GM12878 (cell line): ENCODE measurements at regions not wholly inside any gene's neighbourhood (a gene's known extent, or its start where the extent isn't known, plus 50 kb on each side); places are given as distances from the start of the nearest gene placed in this dataset.

Source experiments
- ATAC-seq: fragments of 200-7000 bp; cut with Tn5 transposase; 3 replicates; pipeline ENCODE4 v1.9.1; 2020; ENCODE audit warnings: mild to moderate bottlenecking, moderate library complexity
- BruUV-seq: library from RNA; stranded (reverse); fragments of 400-500 nt; replicated peaks from 2 replicates; lab custom pipeline; 2021; lab: Mats Ljungman, UMichigan
- CTCF ChIA-PET: fragments of 300-600 bp; sonication (Branson Sonifier 250); formaldehyde crosslinking; extraction: SDS; loops from one replicate; lab custom pipeline; 2021; ENCODE audit warnings: inconsistent platforms; lab: Yijun Ruan, JAX
- POLR2A ChIA-PET: fragments of 350-600 bp; formaldehyde crosslinking; extraction: SDS; loops from one replicate; lab custom pipeline; 2021; ENCODE audit warnings: inconsistent platforms; lab: Charles Lee
- RAD21 ChIA-PET: fragments of 300-600 bp; sonication (Branson Sonifier 250); formaldehyde crosslinking; loops from one replicate; lab custom pipeline; 2023; ENCODE audit warnings: antibody characterized with exemption; ENCODE audit not compliant: unreplicated experiment; lab: Charles Lee
- SMC1A ChIA-PET: fragments of 300-600 bp; sonication (Branson Sonifier 250); formaldehyde crosslinking; loops from one replicate; lab custom pipeline; 2023; ENCODE audit not compliant: unreplicated experiment, uncharacterized antibody; lab: Charles Lee
- DNase-seq: peaks from one replicate; pipeline ENCODE4 v3.0.0-alpha.2; 2011; ENCODE audit warnings: low read depth, low spot score
- FAIRE-seq: peaks from 3 replicates; lab custom pipeline; 2011; peaks lifted over from hg19 to GRCh38; lab: Jason Lieb, UNC
- H2AFZ ChIP-seq: 2 replicates; pipeline ENCODE4 v1.6.0; 2011; ENCODE audit warnings: low read depth, low read length, control low read depth; ENCODE audit not compliant: control insufficient read depth
- H3K27ac ChIP-seq: 2 replicates; pipeline ENCODE4 v1.5.1; 2011; ENCODE audit warnings: control low read depth; ENCODE audit not compliant: control insufficient read depth, insufficient read depth
- H3K27me3 ChIP-seq, 2 experiments: replicated peaks in 1 of 2; 2 replicates each; pipeline versions ENCODE4 v1.6.0 to v1.6.1; 2011; ENCODE audit warnings: low read length in 1 of 2; ENCODE audit not compliant: control insufficient read depth in 2 of 2, insufficient read depth in 2 of 2
- H3K36me3 ChIP-seq, 2 experiments: 2 replicates each; pipeline ENCODE4 v1.5.1; 2011; ENCODE audit warnings: low read length in 1 of 2; ENCODE audit not compliant: control insufficient read depth in 2 of 2, insufficient read depth in 2 of 2
- H3K4me1 ChIP-seq: 2 replicates; pipeline ENCODE4 v1.6.1; 2011; ENCODE audit warnings: mild to moderate bottlenecking, low read length, moderate library complexity, mixed read lengths; ENCODE audit not compliant: control insufficient read depth, insufficient read depth
- H3K4me2 ChIP-seq: 2 replicates; pipeline ENCODE4 v1.6.0; 2011; ENCODE audit warnings: control low read depth; ENCODE audit not compliant: control insufficient read depth, insufficient read depth
- H3K4me3 ChIP-seq: fragments of 200-600 bp; sonication (generic); 2 replicates; pipeline ENCODE4 v1.5.1; 2016
- H3K79me2 ChIP-seq: 2 replicates; pipeline ENCODE4 v1.6.0; 2011; ENCODE audit warnings: low read length; ENCODE audit not compliant: control insufficient read depth, insufficient read depth
- H3K9ac ChIP-seq: 2 replicates; pipeline ENCODE4 v1.8.0; 2011; ENCODE audit warnings: low read length, control low read depth, mixed read lengths; ENCODE audit not compliant: control insufficient read depth, insufficient read depth
- H3K9me3 ChIP-seq: replicated peaks from 3 replicates; pipeline ENCODE4 v1.5.1; 2011; ENCODE audit warnings: mild to moderate bottlenecking, low read length; ENCODE audit not compliant: control insufficient read depth, insufficient read depth
- H4K20me1 ChIP-seq: 2 replicates; pipeline ENCODE4 v1.6.0; 2011; ENCODE audit not compliant: control insufficient read depth, insufficient read depth
- ATF2 ChIP-seq: IDR thresholded peaks from 2 replicates; pipeline ENCODE4 v1.6.1; 2012; ENCODE audit warnings: low read length, inconsistent platforms
- ESRRA ChIP-seq: IDR thresholded peaks from 2 replicates; pipeline ENCODE4 v1.6.1; 2012; ENCODE audit warnings: mild to moderate bottlenecking, low read length, improper control_type of control experiment
- FOS ChIP-seq: IDR thresholded peaks from 3 replicates; pipeline ENCODE4 v1.6.1; 2011; ENCODE audit warnings: borderline replicate concordance; ENCODE audit not compliant: insufficient read length; ENCODE audit errors: extremely low read depth
- IKZF1 ChIP-seq: fragments of 450-650 bp; conservative IDR thresholded peaks from 2 replicates; pipeline ENCODE4 v1.6.1; 2017; ENCODE audit warnings: antibody characterized with exemption, mild to moderate bottlenecking
- JUNB ChIP-seq: IDR thresholded peaks from 2 replicates; pipeline ENCODE4 v1.6.1; 2016; ENCODE audit warnings: antibody characterized with exemption, mild to moderate bottlenecking
- NFIC ChIP-seq: IDR thresholded peaks from 2 replicates; pipeline ENCODE4 v1.6.1; 2012; ENCODE audit warnings: low read depth, mild to moderate bottlenecking, inconsistent platforms, low read length, moderate library complexity
- POLR2A ChIP-seq: IDR thresholded peaks from 2 replicates; pipeline ENCODE4 v1.6.1; 2011; ENCODE audit warnings: low read depth, mild to moderate bottlenecking, low read length
- POU2F2 ChIP-seq: IDR thresholded peaks from 3 replicates; pipeline ENCODE4 v1.6.1; 2011; ENCODE audit warnings: low read depth, mild to moderate bottlenecking, low read length, borderline replicate concordance
- SKIL ChIP-seq: fragments of 450-650 bp; IDR thresholded peaks from 2 replicates; pipeline ENCODE4 v1.6.1; 2017; ENCODE audit warnings: mild to moderate bottlenecking, low read depth, inconsistent platforms; ENCODE audit not compliant: poor library complexity, severe bottlenecking
- SMC3 ChIP-seq: IDR thresholded peaks from 2 replicates; pipeline ENCODE4 v1.6.1; 2011; ENCODE audit warnings: low read length, improper control_type of control experiment, borderline replicate concordance
- SPI1 ChIP-seq: IDR thresholded peaks from 2 replicates; pipeline ENCODE4 v1.6.1; 2011; ENCODE audit warnings: low read depth, mild to moderate bottlenecking, low read length, moderate library complexity, borderline replicate concordance; ENCODE audit not compliant: insufficient read depth
- SRF ChIP-seq, 2 experiments: IDR thresholded peaks; 2 replicates each; pipeline ENCODE4 v1.6.1; 2011; ENCODE audit warnings: low read depth in 2 of 2, low read length in 2 of 2, mild to moderate bottlenecking in 1 of 2, moderate library complexity in 1 of 2
- TCF3 ChIP-seq: IDR thresholded peaks from 2 replicates; pipeline ENCODE4 v1.6.1; 2012; ENCODE audit warnings: low read depth, mild to moderate bottlenecking, low read length, borderline replicate concordance; ENCODE audit not compliant: insufficient read depth
- WRNIP1 ChIP-seq: IDR thresholded peaks from 2 replicates; pipeline ENCODE4 v1.6.1; 2011; ENCODE audit warnings: low read depth, low read length, improper control_type of control experiment, borderline replicate concordance
- ZNF24 ChIP-seq: fragments of 450-650 bp; IDR thresholded peaks from 2 replicates; pipeline ENCODE4 v1.6.1; 2017; ENCODE audit warnings: antibody characterized with exemption, mild to moderate bottlenecking
- WGBS: methylation state at CpG from one replicate; pipeline ENCODE4 v1.1.6; 2016; ENCODE audit warnings: low lambda C conversion rate; ENCODE audit not compliant: insufficient replicate concordance, insufficient coverage; ENCODE audit errors: missing lambda C conversion rate; 5-methylcytosine and 5-hydroxymethylcytosine counted together
- in situ Hi-C: fragments of 300-500 bp; cut with MboI; formaldehyde crosslinking; loops from 9 replicates; pipeline ENCODE4 v1.14.3; 2018; ENCODE audit warnings: mixed read lengths
- intact Hi-C: fragments of 100-400 bp; cut with micrococcal nuclease; formaldehyde crosslinking; loops from one replicate; pipeline ENCODE4 v1.14.2; 2022; ENCODE audit not compliant: unreplicated experiment
- TF ChIP-seq, protein P1 (sequence below): fragments of 450-650 bp; IDR thresholded peaks from 2 replicates; pipeline ENCODE4 v1.6.1; 2016; ENCODE audit warnings: mild to moderate bottlenecking

- Histone ChIP-seq H3K27me3 (no peaks in the 10 kb centered on the region; a peak in 2 of 4 replicates), H4K20me1 (no peaks in the 10 kb centered on the region), H3K9me3 (no peaks in the 10 kb centered on the region), H3K36me3 (no peaks in the 10 kb centered on the region), H3K4me2 (no peak overlapping the region), H3K4me1 (no peaks in the 10 kb centered on the region), H3K9ac (no peak overlapping the region), H3K4me3 (no peak overlapping the region), H3K79me2 (no peaks in the 10 kb centered on the region), H2AFZ (no peak overlapping the region), H3K27ac (no peak overlapping the region)
- TF ChIP-seq SPI1 (no peak), IKZF1 (no peak), ZNF24 (no peak), ATF2 (no peak), SRF (IDR thresholded peaks at IDR 0.05; ENCODE audit: low read depth in 2 of 2, low read length in 2 of 2) (no peak), ESRRA (no peak), TCF3 (no peak), POLR2A (no peak), SMC3 (no peak), WRNIP1 (no peak), SKIL (no peak), JUNB (no peak), FOS (no peak), POU2F2 (no peak), NFIC (no peak)
- TF ChIP-seq, protein P1, sequence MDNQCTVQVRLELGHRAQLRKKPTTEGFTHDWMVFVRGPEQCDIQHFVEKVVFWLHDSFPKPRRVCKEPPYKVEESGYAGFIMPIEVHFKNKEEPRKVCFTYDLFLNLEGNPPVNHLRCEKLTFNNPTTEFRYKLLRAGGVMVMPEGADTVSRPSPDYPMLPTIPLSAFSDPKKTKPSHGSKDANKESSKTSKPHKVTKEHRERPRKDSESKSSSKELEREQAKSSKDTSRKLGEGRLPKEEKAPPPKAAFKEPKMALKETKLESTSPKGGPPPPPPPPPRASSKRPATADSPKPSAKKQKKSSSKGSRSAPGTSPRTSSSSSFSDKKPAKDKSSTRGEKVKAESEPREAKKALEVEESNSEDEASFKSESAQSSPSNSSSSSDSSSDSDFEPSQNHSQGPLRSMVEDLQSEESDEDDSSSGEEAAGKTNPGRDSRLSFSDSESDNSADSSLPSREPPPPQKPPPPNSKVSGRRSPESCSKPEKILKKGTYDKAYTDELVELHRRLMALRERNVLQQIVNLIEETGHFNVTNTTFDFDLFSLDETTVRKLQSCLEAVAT, result no peak
- SMC1A ChIA-PET, result no interaction called here
- POLR2A ChIA-PET, result no interaction called here
- in situ Hi-C loops (no loop called here), intact Hi-C loops (no loop called here)
- WGBS, result 28% methylated on average over 5 of the region's 5 CpGs
- FAIRE-seq, result no peak
- BruUV-seq, result no TSS peak
- DNase-seq, result no peak
- no peak for ATAC-seq
- RAD21 ChIA-PET, result no interaction called here
- CTCF ChIA-PET, result interaction anchor here (0.6 to 1.3 kb wide), 3 partner anchors 10 to 697 kb away, joined by 3 to 4 read pairs (median 3); no protein-coding TSS in a partner anchor
These were observed 193.3 kb downstream of the CLIC5 start for GRCh38 chr6:45822246-45822812.
